ENCODE measurements at regions not wholly inside any gene's neighbourhood (a gene's known extent, or its start where the extent isn't known, plus 50 kb on each side); places are given as distances from the start of the nearest gene placed in this dataset.

- ATAC-seq (replicated peaks in 6 of 8), result no peak
- 62 to 86% (median 79%) methylated on average over 5 to 13 of the region's 15 CpGs for WGBS, 10 experiments
- Histone ChIP-seq H3K27ac (no peak overlapping the region), H3K4me3 (no peak overlapping the region), H3K4me1 (replicated peaks in 1 of 2) (peaks cover 34% of the 10 kb centered on the region in 2 donors)
- in situ Hi-C loops (cut with MboI; ENCODE audit: low pct_unique_long_range_greater_than_20kb in 2 of 9, low sequenced_read_pairs in 9 of 9, unreplicated experiment in 9 of 9), result no loop called here
Measured at GRCh38 chr16:54207837-54208236, 78.8 kb downstream of the IRX3 start.

GRCh38 chr16:54204756-54205155 lies 81.8 kb downstream of the IRX3 start:
- peak in 4 of 8 experiments; percentile 27 to 97 (median 90) for ATAC-seq (replicated peaks in 6 of 8)
- 81 to 97% (median 86%) methylated on average over 2 to 5 of the region's 7 CpGs; no CpG with 5 or more reads in 6 of the 10 experiments for WGBS, 10 experiments
- H3K4me3 ChIP-seq, result no peak overlapping the region
- no peak overlapping the region for H3K27ac ChIP-seq
- peaks cover 14 to 16% of the 10 kb centered on the region in 2 donors for H3K4me1 ChIP-seq (replicated peaks in 1 of 2)
- in situ Hi-C loops (cut with MboI; ENCODE audit: low pct_unique_long_range_greater_than_20kb in 2 of 9, low sequenced_read_pairs in 9 of 9, unreplicated experiment in 9 of 9), result no loop called here

- WGBS, 10 experiments, result 33 to 86% (median 66%) methylated on average over 2 to 8 of the region's 11 CpGs; no CpG with 5 or more reads in 4 of the 10 experiments
- in situ Hi-C loops (cut with MboI; ENCODE audit: low pct_unique_long_range_greater_than_20kb in 2 of 9, low sequenced_read_pairs in 9 of 9, unreplicated experiment in 9 of 9), result no loop called here
- peaks cover 19 to 22% of the 10 kb centered on the region in 2 donors for H3K4me1 ChIP-seq (replicated peaks in 1 of 2)
- H3K4me3 ChIP-seq, result no peak overlapping the region
- no peak overlapping the region for H3K27ac ChIP-seq
- ATAC-seq (replicated peaks in 6 of 8), result no peak
Measured at GRCh38 chr16:54203851-54204505, 82.6 kb downstream of the IRX3 start.

- in situ Hi-C loops (cut with MboI; ENCODE audit: low pct_unique_long_range_greater_than_20kb in 2 of 9, low sequenced_read_pairs in 9 of 9, unreplicated experiment in 9 of 9), result no loop called here
- peaks cover 19 to 26% of the 10 kb centered on the region in 2 donors for H3K4me1 ChIP-seq (replicated peaks in 1 of 2)
- no peak overlapping the region for H3K27ac ChIP-seq
- no peak for ATAC-seq (replicated peaks in 6 of 8)
- WGBS, 10 experiments, result 20 to 100% (median 90%) methylated on average over 1 to 3 of the region's 3 CpGs; no CpG with 5 or more reads in 2 of the 10 experiments
- H3K4me3 ChIP-seq, result no peak overlapping the region
Measured at GRCh38 chr16:54203384-54203783, 83.2 kb downstream of the IRX3 start.
